SK-N-SH treated with all-trans-retinoic acid at 6 μM for 48 hours (cell line): ENCODE measurements at regions not wholly inside any gene's neighbourhood (a gene's known extent, or its start where the extent isn't known, plus 50 kb on each side); places are given as distances from the start of the nearest gene placed in this dataset.

Source experiments
- BACH2 ChIP-seq: fragments of 250-450 bp; sonication (Bioruptor Pico); IDR thresholded peaks from 2 replicates; pipeline ENCODE4 v1.9.0; 2021; ENCODE audit warnings: mild to moderate bottlenecking, borderline replicate concordance
- PATZ1 ChIP-seq: fragments of 250-450 bp; sonication (Bioruptor Pico); IDR thresholded peaks from 2 replicates; pipeline ENCODE4 v1.8.0; 2020; ENCODE audit warnings: mild to moderate bottlenecking, moderate library complexity, borderline replicate concordance
- POU6F1 ChIP-seq: fragments of 250-450 bp; sonication (Bioruptor Pico); IDR thresholded peaks from 2 replicates; pipeline ENCODE4 v1.8.0; 2021; ENCODE audit warnings: low read depth, mild to moderate bottlenecking, moderate library complexity, borderline replicate concordance
- RARB ChIP-seq: fragments of 250-450 bp; sonication (Bioruptor Pico); IDR thresholded peaks from 2 replicates; pipeline ENCODE4 v1.8.0; 2021; ENCODE audit warnings: mild to moderate bottlenecking, moderate library complexity
- ZNF565 ChIP-seq: fragments of 450-650 bp; formaldehyde crosslinking; conservative IDR thresholded peaks from 2 replicates; pipeline ENCODE4 v1.5.0; 2020; ENCODE audit warnings: low read depth, mild to moderate bottlenecking, moderate library complexity
- ZNF70 ChIP-seq: fragments of 450-650 bp; formaldehyde crosslinking; IDR thresholded peaks from 2 replicates; pipeline ENCODE4 v1.5.0; 2020; ENCODE audit warnings: mild to moderate bottlenecking, moderate library complexity

GRCh38 chr6:10202581-10202980 lies 212.3 kb downstream of the TFAP2A start:
- TF ChIP-seq PATZ1 (CRISPR knock-in tag) = no peak
- no peak for TF ChIP-seq ZNF70 (CRISPR knock-in tag)
- TF ChIP-seq POU6F1 (CRISPR knock-in tag) = no peak
- TF ChIP-seq ZNF565 = no peak
- no peak for TF ChIP-seq BACH2 (CRISPR knock-in tag)
- TF ChIP-seq RARB (CRISPR knock-in tag) = no peak
